DND-41 (cell line): ENCODE measurements at regions not wholly inside any gene's neighbourhood (a gene's known extent, or its start where the extent isn't known, plus 50 kb on each side); places are given as distances from the start of the nearest gene placed in this dataset.

Experiments used
- EZH2 ChIP-seq: IDR thresholded peaks from 3 replicates; pipeline ENCODE4 v1.6.1; 2012; ENCODE audit warnings: borderline replicate concordance, low read depth, mild to moderate bottlenecking, moderate library complexity, low read length, inconsistent platforms; ENCODE audit not compliant: severe bottlenecking
- TF ChIP-seq, protein P1 (sequence below): IDR thresholded peaks from 2 replicates; pipeline ENCODE4 v1.5.1; 2012; ENCODE audit warnings: borderline replicate concordance, low read length, moderate library complexity, mild to moderate bottlenecking; ENCODE audit not compliant: poor library complexity, severe bottlenecking; ENCODE audit errors: extremely low read depth

DNA sequence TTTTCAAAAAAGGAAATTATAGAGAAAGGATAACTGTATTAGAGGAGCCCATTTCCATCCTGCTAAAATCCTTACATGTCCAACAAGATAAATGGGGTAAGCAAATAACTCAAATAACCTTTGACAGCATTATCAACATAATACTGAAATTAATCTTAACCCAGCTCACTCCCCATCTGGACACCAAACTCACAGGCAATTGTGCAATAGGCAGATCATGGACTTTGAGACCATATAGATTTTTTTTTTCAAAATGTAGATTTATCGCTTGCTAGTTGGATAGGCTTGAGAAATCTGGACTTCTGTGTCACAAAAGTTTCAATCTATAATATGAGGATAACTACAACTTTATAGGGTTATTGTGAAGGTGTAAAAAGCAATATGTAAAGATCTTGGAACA is 134.4 kb upstream of the ASCC3 start:
- TF ChIP-seq, protein P1, sequence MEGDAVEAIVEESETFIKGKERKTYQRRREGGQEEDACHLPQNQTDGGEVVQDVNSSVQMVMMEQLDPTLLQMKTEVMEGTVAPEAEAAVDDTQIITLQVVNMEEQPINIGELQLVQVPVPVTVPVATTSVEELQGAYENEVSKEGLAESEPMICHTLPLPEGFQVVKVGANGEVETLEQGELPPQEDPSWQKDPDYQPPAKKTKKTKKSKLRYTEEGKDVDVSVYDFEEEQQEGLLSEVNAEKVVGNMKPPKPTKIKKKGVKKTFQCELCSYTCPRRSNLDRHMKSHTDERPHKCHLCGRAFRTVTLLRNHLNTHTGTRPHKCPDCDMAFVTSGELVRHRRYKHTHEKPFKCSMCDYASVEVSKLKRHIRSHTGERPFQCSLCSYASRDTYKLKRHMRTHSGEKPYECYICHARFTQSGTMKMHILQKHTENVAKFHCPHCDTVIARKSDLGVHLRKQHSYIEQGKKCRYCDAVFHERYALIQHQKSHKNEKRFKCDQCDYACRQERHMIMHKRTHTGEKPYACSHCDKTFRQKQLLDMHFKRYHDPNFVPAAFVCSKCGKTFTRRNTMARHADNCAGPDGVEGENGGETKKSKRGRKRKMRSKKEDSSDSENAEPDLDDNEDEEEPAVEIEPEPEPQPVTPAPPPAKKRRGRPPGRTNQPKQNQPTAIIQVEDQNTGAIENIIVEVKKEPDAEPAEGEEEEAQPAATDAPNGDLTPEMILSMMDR = no peak
- TF ChIP-seq EZH2 = no peak
